GM12872 (cell line): ENCODE measurements at regions not wholly inside any gene's neighbourhood (a gene's known extent, or its start where the extent isn't known, plus 50 kb on each side); places are given as distances from the start of the nearest gene placed in this dataset.

Experiments used
- TF ChIP-seq, protein P1 (sequence below): IDR thresholded peaks from 3 replicates; pipeline ENCODE4 v1.5.1; 2011; ENCODE audit warnings: low read depth, mild to moderate bottlenecking, low read length, moderate library complexity; ENCODE audit not compliant: insufficient read depth

DNA sequence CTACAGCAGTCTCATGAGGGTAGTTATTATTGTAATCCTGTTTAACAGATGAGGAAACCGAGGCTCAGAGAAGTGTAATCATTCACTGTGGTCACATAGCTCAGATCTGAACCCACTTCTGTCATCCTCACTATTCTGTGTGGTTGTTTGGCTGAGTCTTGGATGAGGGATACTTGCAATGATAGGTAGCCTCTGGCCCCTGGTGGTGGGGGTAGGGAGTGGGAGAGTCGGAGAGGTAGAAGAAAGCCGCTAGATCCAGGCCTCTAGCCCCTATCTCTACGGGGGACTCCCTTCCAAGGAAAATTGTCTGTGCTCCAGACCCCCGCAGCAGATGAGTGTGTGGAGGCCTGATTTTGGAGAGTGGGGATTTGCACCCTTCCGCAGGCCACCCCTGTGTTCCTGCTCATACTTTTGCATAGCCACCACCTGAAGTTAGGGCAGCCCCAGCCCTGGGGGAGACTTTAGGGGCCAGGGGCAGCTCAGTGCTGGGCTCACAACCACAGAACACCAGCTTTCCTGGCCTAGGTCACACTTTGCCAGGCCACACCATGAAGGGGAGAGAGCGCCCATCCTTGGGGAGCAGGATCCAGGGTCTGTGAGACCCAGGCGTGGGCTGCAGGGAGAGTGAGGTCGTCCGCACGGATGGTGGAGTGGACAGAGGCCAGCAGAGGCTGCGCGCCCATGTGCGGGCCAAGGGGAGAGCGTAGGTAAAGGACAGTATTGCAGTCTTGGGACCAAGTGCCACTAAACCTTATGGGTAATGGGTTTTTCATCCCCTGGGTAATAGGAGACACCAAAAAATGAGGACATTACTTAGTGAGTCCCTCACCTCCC is 148.2 kb downstream of the GLI2 start:
- TF ChIP-seq, protein P1, sequence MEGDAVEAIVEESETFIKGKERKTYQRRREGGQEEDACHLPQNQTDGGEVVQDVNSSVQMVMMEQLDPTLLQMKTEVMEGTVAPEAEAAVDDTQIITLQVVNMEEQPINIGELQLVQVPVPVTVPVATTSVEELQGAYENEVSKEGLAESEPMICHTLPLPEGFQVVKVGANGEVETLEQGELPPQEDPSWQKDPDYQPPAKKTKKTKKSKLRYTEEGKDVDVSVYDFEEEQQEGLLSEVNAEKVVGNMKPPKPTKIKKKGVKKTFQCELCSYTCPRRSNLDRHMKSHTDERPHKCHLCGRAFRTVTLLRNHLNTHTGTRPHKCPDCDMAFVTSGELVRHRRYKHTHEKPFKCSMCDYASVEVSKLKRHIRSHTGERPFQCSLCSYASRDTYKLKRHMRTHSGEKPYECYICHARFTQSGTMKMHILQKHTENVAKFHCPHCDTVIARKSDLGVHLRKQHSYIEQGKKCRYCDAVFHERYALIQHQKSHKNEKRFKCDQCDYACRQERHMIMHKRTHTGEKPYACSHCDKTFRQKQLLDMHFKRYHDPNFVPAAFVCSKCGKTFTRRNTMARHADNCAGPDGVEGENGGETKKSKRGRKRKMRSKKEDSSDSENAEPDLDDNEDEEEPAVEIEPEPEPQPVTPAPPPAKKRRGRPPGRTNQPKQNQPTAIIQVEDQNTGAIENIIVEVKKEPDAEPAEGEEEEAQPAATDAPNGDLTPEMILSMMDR: no peak; the same call in 2 of the 3 replicates

DNA sequence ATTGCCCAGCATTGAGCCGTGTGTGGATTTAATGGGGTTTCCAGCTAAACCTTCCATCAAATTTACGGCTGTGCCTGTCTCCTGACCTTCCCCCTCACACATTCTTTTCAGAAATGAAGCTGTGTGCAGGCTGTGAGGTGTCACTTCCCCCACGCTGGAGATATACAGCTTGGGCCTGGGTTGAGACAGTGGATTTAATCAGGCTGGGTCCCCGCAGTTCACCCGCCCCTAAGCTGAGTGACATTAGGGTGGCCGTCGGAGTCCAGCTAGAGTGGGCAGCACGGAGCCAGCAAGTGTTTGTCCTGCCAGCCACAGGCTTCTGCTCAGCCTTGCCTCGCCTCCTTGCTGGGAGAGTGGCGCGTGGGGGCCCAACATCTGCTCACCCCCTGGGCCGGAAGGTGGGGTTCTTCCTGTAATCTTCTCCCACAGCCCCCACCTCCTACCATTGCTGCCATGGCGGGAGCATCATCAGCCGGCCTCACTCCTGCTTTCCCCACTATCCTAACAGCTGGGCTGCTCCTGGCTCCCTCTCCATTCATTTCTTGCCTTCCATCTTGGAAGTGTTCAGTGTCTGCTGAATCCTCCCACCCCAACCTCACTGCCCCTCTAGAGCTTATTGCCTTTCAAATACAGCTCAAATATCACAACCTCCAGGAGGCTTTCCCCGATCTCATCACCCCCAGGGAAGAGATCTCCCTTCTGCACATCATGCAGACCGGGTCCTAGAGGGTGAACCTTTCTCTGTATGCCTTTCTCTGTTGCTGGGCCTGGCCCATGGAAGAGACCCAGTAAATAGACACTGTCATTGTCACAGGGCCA is 149.0 kb downstream of the GLI2 start:
- TF ChIP-seq, protein P1: no peak

DNA sequence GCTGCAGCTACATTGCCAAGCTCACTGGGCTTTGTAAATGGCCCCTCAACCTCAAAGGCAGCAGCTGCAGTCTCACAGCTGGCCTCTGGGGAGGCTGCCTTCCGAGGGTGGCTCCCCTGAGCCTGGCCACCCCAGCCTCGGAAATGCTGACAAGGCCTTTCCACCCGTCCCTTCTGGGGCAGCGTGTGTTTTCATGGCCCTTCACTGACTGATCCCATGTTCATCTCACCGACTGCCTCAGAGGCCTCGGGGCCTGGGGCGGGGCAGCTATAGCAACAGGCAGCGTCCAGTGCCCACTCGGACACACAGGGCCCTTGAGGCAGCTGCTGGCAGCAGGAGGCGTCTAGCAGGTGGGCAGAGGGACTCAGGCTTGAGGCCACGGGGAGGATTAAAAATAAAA is 149.7 kb downstream of the GLI2 start:
- TF ChIP-seq, protein P1: 0 out of 3 replicates have a peak, but pooled peaks have one; percentile 19

DNA sequence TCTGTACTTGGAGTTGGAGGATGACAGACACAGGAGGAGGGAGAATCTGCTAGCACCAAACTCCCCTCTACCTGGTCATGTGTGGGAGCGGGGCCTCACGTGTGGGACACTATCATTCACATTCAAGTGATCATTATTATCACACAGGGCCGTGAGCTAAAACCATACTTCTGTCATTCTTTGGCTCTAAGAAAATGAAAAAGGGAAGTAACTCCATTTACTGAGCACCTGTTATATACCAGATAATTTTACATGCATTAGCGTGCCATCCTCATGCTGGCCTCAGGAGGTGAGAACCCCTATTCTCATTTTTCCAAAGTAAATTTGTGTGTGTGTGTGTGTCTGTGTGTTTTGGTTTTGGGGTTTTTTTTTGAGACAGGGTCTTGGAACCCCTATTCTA is 150.1 kb downstream of the GLI2 start:
- TF ChIP-seq, protein P1: no peak

DNA sequence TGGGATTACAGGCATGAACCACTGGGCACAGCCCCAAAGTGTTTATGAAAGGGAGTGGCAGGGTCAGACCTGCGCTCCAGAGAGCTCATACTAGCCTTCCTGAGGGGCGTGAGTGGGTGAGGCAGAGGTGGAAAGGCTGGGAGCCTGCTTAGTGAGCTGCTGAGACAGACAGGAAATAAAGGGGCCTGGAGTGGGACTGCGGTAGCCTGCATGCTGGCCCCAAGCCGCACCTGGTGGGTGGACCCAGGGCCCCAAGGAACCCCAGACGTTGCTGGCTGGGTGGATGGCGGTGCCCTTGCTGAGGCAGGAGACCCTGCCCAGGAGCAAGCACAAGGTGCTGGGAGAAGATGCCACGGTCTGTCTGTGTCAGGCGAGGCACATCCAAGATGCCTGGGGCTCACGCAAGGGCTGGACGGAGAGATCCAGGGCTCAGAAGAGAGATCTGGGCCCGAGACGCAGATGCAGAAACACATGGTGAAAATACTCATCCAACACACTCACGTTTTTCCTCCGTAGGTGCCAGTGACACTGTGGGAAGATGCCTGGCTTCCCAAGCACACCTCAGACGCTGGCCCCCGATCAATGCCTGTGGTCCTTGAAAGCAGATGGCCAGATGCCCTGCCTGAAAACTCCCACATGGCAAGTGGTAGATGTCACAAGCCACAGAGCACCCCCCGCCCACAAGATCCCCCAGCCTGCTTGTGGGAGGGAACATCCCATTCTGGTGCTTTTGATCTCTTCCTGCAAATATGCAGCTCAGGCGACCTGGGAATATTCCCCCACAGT is 151.1 kb downstream of the GLI2 start:
- TF ChIP-seq, protein P1: no peak

DNA sequence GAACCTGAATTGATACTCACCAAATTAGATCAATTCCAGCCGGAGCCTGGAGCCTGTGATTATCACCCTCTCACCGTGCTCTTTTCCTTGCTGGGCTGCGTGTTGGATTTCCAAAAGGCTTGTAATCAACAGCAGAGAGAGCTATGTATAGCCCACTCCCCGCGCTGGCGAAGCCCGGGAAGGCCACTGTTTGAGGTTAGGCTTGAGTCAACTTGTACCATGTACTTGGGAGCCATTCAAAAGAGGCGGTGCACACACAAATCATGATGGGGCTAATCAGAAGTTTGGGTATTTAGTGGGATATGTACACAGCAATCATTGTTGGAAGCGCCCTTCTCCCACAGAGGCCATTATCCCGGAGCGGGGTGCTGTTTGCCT is 151.6 kb downstream of the GLI2 start:
- TF ChIP-seq, protein P1: no peak
